Smooth muscle cell (in vitro differentiated cells): ENCODE measurements at regions not wholly inside any gene's neighbourhood (a gene's known extent, or its start where the extent isn't known, plus 50 kb on each side); places are given as distances from the start of the nearest gene placed in this dataset.

Experiments used
- DNase-seq: peaks from one replicate; lab custom pipeline; 2025; ENCODE audit not compliant: unreplicated experiment; lab: John Stamatoyannopoulos, UW
- H2AFZ ChIP-seq: fragments of 200-600 bp; sonication (generic); 2 replicates; pipeline ENCODE4 v1.6.0; 2016; ENCODE audit warnings: antibody characterized with exemption, low read depth, mild to moderate bottlenecking
- H3F3A ChIP-seq: fragments of 200-600 bp; sonication (generic); 2 replicates; pipeline ENCODE4 v1.6.0; 2017; ENCODE audit warnings: antibody characterized with exemption, low read depth
- H3K27ac ChIP-seq: fragments of 200-600 bp; sonication (generic); 2 replicates; pipeline ENCODE4 v1.5.1; 2016; ENCODE audit warnings: low read depth, mild to moderate bottlenecking
- H3K27me3 ChIP-seq: fragments of 200-600 bp; sonication (generic); 2 replicates; pipeline ENCODE4 v1.6.1; 2016; ENCODE audit warnings: low read depth, mild to moderate bottlenecking
- H3K36me3 ChIP-seq: fragments of 200-600 bp; sonication (generic); 2 replicates; pipeline ENCODE4 v1.5.1; 2016; ENCODE audit warnings: low read depth
- H3K4me1 ChIP-seq: fragments of 200-600 bp; sonication (generic); 2 replicates; pipeline ENCODE4 v1.5.1; 2016; ENCODE audit warnings: low read depth
- H3K4me2 ChIP-seq: fragments of 200-600 bp; sonication (generic); 2 replicates; pipeline ENCODE4 v1.6.0; 2016; ENCODE audit warnings: mild to moderate bottlenecking
- H3K4me3 ChIP-seq: fragments of 200-600 bp; sonication (generic); 2 replicates; pipeline ENCODE4 v1.5.1; 2016; ENCODE audit warnings: mild to moderate bottlenecking
- H3K79me2 ChIP-seq: fragments of 200-600 bp; sonication (generic); 2 replicates; pipeline ENCODE4 v1.6.0; 2016; ENCODE audit warnings: low read depth, mild to moderate bottlenecking
- H3K9ac ChIP-seq: fragments of 200-600 bp; sonication (generic); 2 replicates; pipeline ENCODE4 v1.6.0; 2016; ENCODE audit warnings: low read depth
- H3K9me3 ChIP-seq: fragments of 200-600 bp; sonication (generic); replicated peaks from 2 replicates; pipeline ENCODE4 v1.5.1; 2016; ENCODE audit warnings: low read depth
- H4K20me1 ChIP-seq: fragments of 200-600 bp; sonication (generic); 2 replicates; pipeline ENCODE4 v1.6.0; 2016; ENCODE audit warnings: low read depth
- WGBS: methylation state at CpG from one replicate; pipeline ENCODE4 v1.1.7; 2016; ENCODE audit warnings: low lambda C conversion rate; 5-methylcytosine and 5-hydroxymethylcytosine counted together
- TF ChIP-seq, protein P1 (sequence below): fragments of 200-600 bp; sonication (generic); IDR thresholded peaks from 2 replicates; pipeline ENCODE4 v1.5.1; 2017; ENCODE audit warnings: borderline replicate concordance, mild to moderate bottlenecking, antibody characterized with exemption; ENCODE audit not compliant: insufficient read depth, poor library complexity, severe bottlenecking

DNA sequence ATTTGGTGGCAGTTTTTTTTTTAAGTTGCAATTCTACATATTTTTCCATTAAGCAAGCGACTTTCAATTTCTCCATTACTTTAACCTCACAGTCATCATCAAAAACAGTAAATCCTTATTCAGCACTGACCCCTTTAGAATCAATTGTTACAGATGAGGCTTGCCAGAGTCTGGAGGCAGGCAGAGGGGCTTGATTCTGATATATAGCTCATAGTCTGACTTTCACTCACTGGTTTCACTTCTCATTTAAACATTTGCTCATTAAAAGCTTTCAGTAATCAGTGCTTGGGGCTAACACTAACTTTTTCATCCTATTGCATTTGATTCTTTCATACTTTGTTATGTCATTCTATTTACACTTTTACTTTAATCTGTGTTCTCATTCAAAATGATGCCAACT, 88.4 kb downstream of the PYDC2 start:
- 73% methylated on average over 1 of the region's 1 CpG for WGBS

DNA sequence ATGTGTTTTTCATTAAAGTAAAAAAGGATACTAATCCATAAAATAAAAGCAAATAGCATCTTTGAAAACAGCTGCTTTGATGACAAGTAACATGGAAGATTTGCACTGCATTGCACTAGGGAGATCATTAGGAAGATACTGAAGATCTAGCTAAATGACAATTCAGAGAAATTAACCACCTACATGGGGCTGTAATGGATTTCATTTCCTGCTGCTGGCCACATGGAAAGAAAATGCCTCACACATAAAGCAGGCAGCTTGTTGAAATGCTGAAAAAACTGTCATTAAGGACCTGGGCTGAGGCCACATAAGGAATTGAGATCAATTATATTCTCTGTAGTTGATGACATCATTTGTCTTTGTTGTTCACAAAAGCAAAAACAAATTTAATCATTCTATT, 94.1 kb downstream of the PYDC2 start:
- Histone ChIP-seq H3K27ac (no peak overlapping the region), H2AFZ (no peak overlapping the region), H3K9me3 (no peaks in the 10 kb centered on the region), H3K9ac (no peak overlapping the region), H3K79me2 (no peaks in the 10 kb centered on the region), H3K4me1 (no peaks in the 10 kb centered on the region), H4K20me1 (no peaks in the 10 kb centered on the region), H3K4me3 (no peak overlapping the region), H3F3A (no peaks in the 10 kb centered on the region), H3K27me3 (no peaks in the 10 kb centered on the region), H3K36me3 (no peaks in the 10 kb centered on the region), H3K4me2 (no peak overlapping the region)
- TF ChIP-seq, protein P1, sequence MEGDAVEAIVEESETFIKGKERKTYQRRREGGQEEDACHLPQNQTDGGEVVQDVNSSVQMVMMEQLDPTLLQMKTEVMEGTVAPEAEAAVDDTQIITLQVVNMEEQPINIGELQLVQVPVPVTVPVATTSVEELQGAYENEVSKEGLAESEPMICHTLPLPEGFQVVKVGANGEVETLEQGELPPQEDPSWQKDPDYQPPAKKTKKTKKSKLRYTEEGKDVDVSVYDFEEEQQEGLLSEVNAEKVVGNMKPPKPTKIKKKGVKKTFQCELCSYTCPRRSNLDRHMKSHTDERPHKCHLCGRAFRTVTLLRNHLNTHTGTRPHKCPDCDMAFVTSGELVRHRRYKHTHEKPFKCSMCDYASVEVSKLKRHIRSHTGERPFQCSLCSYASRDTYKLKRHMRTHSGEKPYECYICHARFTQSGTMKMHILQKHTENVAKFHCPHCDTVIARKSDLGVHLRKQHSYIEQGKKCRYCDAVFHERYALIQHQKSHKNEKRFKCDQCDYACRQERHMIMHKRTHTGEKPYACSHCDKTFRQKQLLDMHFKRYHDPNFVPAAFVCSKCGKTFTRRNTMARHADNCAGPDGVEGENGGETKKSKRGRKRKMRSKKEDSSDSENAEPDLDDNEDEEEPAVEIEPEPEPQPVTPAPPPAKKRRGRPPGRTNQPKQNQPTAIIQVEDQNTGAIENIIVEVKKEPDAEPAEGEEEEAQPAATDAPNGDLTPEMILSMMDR, result no peak
- no peak for DNase-seq

More for the DNA sequence above, 88.4 kb downstream of the PYDC2 start:
- Histone ChIP-seq H3K4me3 (no peak overlapping the region), H3K9me3 (no peaks in the 10 kb centered on the region), H3K27me3 (no peaks in the 10 kb centered on the region), H3K36me3 (no peaks in the 10 kb centered on the region), H3K9ac (no peak overlapping the region), H2AFZ (no peak overlapping the region), H3K4me1 (no peaks in the 10 kb centered on the region), H3K4me2 (no peak overlapping the region), H3F3A (no peaks in the 10 kb centered on the region), H3K27ac (no peak overlapping the region), H4K20me1 (no peaks in the 10 kb centered on the region), H3K79me2 (no peaks in the 10 kb centered on the region)
- TF ChIP-seq, protein P1, result no peak
- no peak for DNase-seq

DNA sequence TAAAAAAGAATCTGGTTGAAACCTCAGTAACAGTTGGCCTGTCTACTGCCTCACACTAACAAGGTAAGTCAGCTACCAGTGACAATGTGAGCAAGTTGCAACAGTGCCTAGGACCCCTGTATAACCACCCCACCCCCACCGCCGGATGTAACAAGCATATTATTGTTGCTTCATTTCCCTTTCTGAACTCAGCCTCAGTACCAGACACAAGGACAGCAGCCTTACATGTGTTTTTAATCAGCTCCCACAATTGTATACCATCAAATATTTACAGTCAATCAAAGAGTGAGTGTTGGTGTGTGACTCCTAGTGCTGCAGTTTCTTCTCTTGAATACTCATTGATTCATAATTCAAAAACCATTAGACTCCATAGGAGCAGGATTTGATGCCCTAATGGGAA, 96.4 kb downstream of the PYDC2 start:
- H3K4me2 ChIP-seq, result no peak overlapping the region
- DNase-seq, result no peak
- H3K9ac ChIP-seq, result no peak overlapping the region
- TF ChIP-seq, protein P1, result no peak
- no peaks in the 10 kb centered on the region for H4K20me1 ChIP-seq
- H2AFZ ChIP-seq, result no peak overlapping the region
- no peak overlapping the region for H3K27ac ChIP-seq
- no peak overlapping the region for H3K4me3 ChIP-seq
- H3K9me3 ChIP-seq, result no peaks in the 10 kb centered on the region
- no peaks in the 10 kb centered on the region for H3K79me2 ChIP-seq
- no peaks in the 10 kb centered on the region for H3F3A ChIP-seq
- no peaks in the 10 kb centered on the region for H3K27me3 ChIP-seq
- no peaks in the 10 kb centered on the region for H3K4me1 ChIP-seq
- WGBS, result 95% methylated on average over 2 of the region's 2 CpGs
- H3K36me3 ChIP-seq, result no peaks in the 10 kb centered on the region

DNA sequence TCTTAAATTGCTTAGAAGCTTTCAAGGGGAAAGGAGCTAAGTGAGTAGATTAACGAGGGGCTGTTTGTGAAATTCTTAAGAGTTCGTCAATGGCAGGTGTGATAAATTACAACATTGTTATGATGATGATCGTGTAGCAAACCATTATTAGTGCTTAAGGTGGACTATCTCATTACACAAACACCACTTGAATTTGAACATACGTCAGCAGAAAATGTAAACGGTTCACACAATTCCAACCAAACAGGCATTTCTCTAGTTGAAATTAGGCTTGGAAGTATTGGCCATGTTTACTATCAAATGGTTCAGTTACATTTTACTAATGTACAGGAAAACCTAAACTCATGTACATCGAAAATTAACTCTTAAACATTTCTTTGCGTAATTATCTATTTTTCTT, 102.8 kb downstream of the PYDC2 start:
- TF ChIP-seq, protein P1, result no peak
- H4K20me1 ChIP-seq, result no peaks in the 10 kb centered on the region
- H3K27ac ChIP-seq, result no peak overlapping the region
- no peaks in the 10 kb centered on the region for H3K9me3 ChIP-seq
- no peaks in the 10 kb centered on the region for H3K79me2 ChIP-seq
- no peak overlapping the region for H3K9ac ChIP-seq
- H3K36me3 ChIP-seq, result no peaks in the 10 kb centered on the region
- H3K27me3 ChIP-seq, result no peaks in the 10 kb centered on the region
- H3K4me1 ChIP-seq, result no peaks in the 10 kb centered on the region
- H3F3A ChIP-seq, result no peaks in the 10 kb centered on the region
- no peak for DNase-seq
- no peak overlapping the region for H2AFZ ChIP-seq
- 83% methylated on average over 7 of the region's 7 CpGs for WGBS
- H3K4me2 ChIP-seq, result no peak overlapping the region
- H3K4me3 ChIP-seq, result no peak overlapping the region
